GM19395 (cell line): ENCODE measurements at regions not wholly inside any gene's neighbourhood (a gene's known extent, or its start where the extent isn't known, plus 50 kb on each side); places are given as distances from the start of the nearest gene placed in this dataset.

Experiments
- ATAC-seq: cut with Tn5 transposase; IDR thresholded peaks from one replicate; pipeline ENCODE4 v1.9.1; 2021; ENCODE audit warnings: mild to moderate bottlenecking, moderate library complexity; ENCODE audit not compliant: unreplicated experiment

GRCh38 chr14:42862114-42862513 is 1255.4 kb downstream of the LRFN5 start:
- ATAC-seq, result no peak

- ATAC-seq, result no peak
These were observed 1253.7 kb downstream of the LRFN5 start for GRCh38 chr14:42860371-42860770.

GRCh38 chr14:42856106-42856505 is 1249.4 kb downstream of the LRFN5 start:
- no peak for ATAC-seq

- no peak for ATAC-seq
These were observed 1248.4 kb downstream of the LRFN5 start for GRCh38 chr14:42855085-42855484.

GRCh38 chr14:42854061-42854460 is 1247.4 kb downstream of the LRFN5 start:
- no peak for ATAC-seq

GRCh38 chr14:42848652-42849051 is 1242.0 kb downstream of the LRFN5 start:
- no peak for ATAC-seq

- ATAC-seq, result no peak
These were observed 1208.1 kb downstream of the LRFN5 start for GRCh38 chr14:42814817-42815216.

- no peak for ATAC-seq
These were observed 1200.2 kb downstream of the LRFN5 start for GRCh38 chr14:42806909-42807315.

- no peak for ATAC-seq
These were observed 1197.5 kb downstream of the LRFN5 start for GRCh38 chr14:42804141-42804540.

GRCh38 chr14:42802346-42802745 is 1195.7 kb downstream of the LRFN5 start:
- ATAC-seq, result no peak

- no peak for ATAC-seq
These were observed 1185.5 kb downstream of the LRFN5 start for GRCh38 chr14:42792166-42792565.

- ATAC-seq, result no peak
These were observed 1176.1 kb downstream of the LRFN5 start for GRCh38 chr14:42782754-42783153.

- no peak for ATAC-seq
These were observed 1172.3 kb downstream of the LRFN5 start for GRCh38 chr14:42778984-42779383.

GRCh38 chr14:42750771-42751170 is 1144.1 kb downstream of the LRFN5 start:
- no peak for ATAC-seq

- no peak for ATAC-seq
These were observed 1135.4 kb downstream of the LRFN5 start for GRCh38 chr14:42742084-42742483.

- ATAC-seq, result no peak
These were observed 1129.7 kb downstream of the LRFN5 start for GRCh38 chr14:42736408-42736807.

- no peak for ATAC-seq
These were observed 1127.4 kb downstream of the LRFN5 start for GRCh38 chr14:42734041-42734440.

- no peak for ATAC-seq
These were observed 1125.3 kb downstream of the LRFN5 start for GRCh38 chr14:42732005-42732404.

GRCh38 chr14:42731480-42731879 is 1124.8 kb downstream of the LRFN5 start:
- no peak for ATAC-seq

- no peak for ATAC-seq
These were observed 1123.0 kb downstream of the LRFN5 start for GRCh38 chr14:42729681-42730080.

- no peak for ATAC-seq
These were observed 1112.7 kb downstream of the LRFN5 start for GRCh38 chr14:42719391-42719790.

GRCh38 chr14:42715316-42715715 is 1108.6 kb downstream of the LRFN5 start:
- no peak for ATAC-seq

GRCh38 chr14:42710071-42710470 is 1103.4 kb downstream of the LRFN5 start:
- no peak for ATAC-seq

- ATAC-seq, result no peak
These were observed 1096.8 kb downstream of the LRFN5 start for GRCh38 chr14:42703501-42703900.
